ENCODE measurements at regions not wholly inside any gene's neighbourhood (a gene's known extent, or its start where the extent isn't known, plus 50 kb on each side); places are given as distances from the start of the nearest gene placed in this dataset.

DNA sequence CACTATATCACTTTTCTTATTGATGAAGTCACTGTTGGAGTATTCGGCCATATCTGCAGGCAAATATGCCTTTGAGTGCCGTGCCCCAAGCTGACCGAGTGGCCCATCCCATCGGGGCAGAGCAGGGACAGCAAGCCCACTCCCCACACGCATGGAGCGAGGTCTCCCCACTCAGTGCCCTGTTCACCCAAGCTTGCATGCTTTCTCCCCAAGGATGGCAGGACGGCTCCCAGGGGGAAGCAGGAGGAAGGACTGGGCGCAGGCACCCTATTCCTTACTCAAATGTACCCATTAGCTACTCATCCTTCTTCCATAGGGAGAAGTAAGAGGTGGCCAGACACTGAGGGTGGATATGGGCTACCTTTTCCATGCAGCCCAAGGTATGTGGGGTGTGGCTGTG lies 309.0 kb downstream of the IRX1 start:
- Histone ChIP-seq H3K4me3 (no peak overlapping the region), H3K36me3 (no peaks in the 10 kb centered on the region), H3K27ac (no peak overlapping the region), H3K4me1 (no peaks in the 10 kb centered on the region), H3K27me3 (no peaks in the 10 kb centered on the region), H3K9me3 (peaks cover 0 to 18% (median 0%) of the 10 kb centered on the region in 4 donors)
- DNase-seq, result no peak
- WGBS, 5 donors, result 71 to 82% (median 81%) methylated on average over 8 of the region's 8 CpGs
- no peak for TF ChIP-seq POLR2A (IDR thresholded peaks at IDR 0.05)
- TF ChIP-seq POLR2AphosphoS5 (IDR thresholded peaks at IDR 0.05), result no peak
- intact Hi-C loops (cut with DNase I; ENCODE audit: low total_unique reads), result no loop called here

- Histone ChIP-seq H3K9me3 (peaks cover 0 to 18% (median 0%) of the 10 kb centered on the region in 4 donors), H3K4me3 (no peak overlapping the region), H3K36me3 (no peaks in the 10 kb centered on the region), H3K4me1 (no peaks in the 10 kb centered on the region), H3K27ac (no peak overlapping the region), H3K27me3 (no peaks in the 10 kb centered on the region)
- intact Hi-C loops (cut with DNase I; ENCODE audit: low total_unique reads), result no loop called here
- TF ChIP-seq EP300 (IDR thresholded peaks at IDR 0.05) (no peak), POLR2AphosphoS5 (IDR thresholded peaks at IDR 0.05) (no peak), POLR2A (IDR thresholded peaks at IDR 0.05) (no peak)
- TF ChIP-seq, protein P1, sequence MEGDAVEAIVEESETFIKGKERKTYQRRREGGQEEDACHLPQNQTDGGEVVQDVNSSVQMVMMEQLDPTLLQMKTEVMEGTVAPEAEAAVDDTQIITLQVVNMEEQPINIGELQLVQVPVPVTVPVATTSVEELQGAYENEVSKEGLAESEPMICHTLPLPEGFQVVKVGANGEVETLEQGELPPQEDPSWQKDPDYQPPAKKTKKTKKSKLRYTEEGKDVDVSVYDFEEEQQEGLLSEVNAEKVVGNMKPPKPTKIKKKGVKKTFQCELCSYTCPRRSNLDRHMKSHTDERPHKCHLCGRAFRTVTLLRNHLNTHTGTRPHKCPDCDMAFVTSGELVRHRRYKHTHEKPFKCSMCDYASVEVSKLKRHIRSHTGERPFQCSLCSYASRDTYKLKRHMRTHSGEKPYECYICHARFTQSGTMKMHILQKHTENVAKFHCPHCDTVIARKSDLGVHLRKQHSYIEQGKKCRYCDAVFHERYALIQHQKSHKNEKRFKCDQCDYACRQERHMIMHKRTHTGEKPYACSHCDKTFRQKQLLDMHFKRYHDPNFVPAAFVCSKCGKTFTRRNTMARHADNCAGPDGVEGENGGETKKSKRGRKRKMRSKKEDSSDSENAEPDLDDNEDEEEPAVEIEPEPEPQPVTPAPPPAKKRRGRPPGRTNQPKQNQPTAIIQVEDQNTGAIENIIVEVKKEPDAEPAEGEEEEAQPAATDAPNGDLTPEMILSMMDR (IDR thresholded peaks at IDR 0.05), result no peak
- DNase-seq, result no peak
- 70 to 83% (median 74%) methylated on average over 7 of the region's 7 CpGs for WGBS, 5 donors
These were observed 309.4 kb downstream of the IRX1 start for GRCh38 chr5:3905031-3905430.

- no peak overlapping the region for H3K4me3 ChIP-seq
- intact Hi-C loops (cut with DNase I; ENCODE audit: low total_unique reads), result no loop called here
- DNase-seq, result no peak
- no peak for TF ChIP-seq POLR2A (IDR thresholded peaks at IDR 0.05)
- TF ChIP-seq POLR2AphosphoS5 (IDR thresholded peaks at IDR 0.05), result no peak
- TF ChIP-seq, protein P1 (IDR thresholded peaks at IDR 0.05), result no peak
- TF ChIP-seq EP300 (IDR thresholded peaks at IDR 0.05), result no peak
- no peaks in the 10 kb centered on the region for H3K27me3 ChIP-seq
- no peaks in the 10 kb centered on the region for H3K36me3 ChIP-seq
- H3K4me1 ChIP-seq, result no peaks in the 10 kb centered on the region
- no peak overlapping the region for H3K27ac ChIP-seq
- H3K9me3 ChIP-seq, result peaks cover 0 to 18% (median 0%) of the 10 kb centered on the region in 4 donors
- WGBS, 5 donors, result 62 to 79% (median 77%) methylated on average over 3 of the region's 3 CpGs
These were observed 309.9 kb downstream of the IRX1 start for GRCh38 chr5:3905521-3905920.

- TF ChIP-seq, protein P1 (IDR thresholded peaks at IDR 0.05), result no peak
- no peak for TF ChIP-seq POLR2A (IDR thresholded peaks at IDR 0.05)
- no peak for TF ChIP-seq POLR2AphosphoS5 (IDR thresholded peaks at IDR 0.05)
- TF ChIP-seq EP300 (IDR thresholded peaks at IDR 0.05), result no peak
- H3K27ac ChIP-seq, result no peak overlapping the region
- WGBS, 5 donors, result 57 to 91% (median 78%) methylated on average over 1 of the region's 1 CpG
These were observed 315.5 kb downstream of the IRX1 start for GRCh38 chr5:3911111-3911510.

GRCh38 chr5:3911773-3912172 lies 316.1 kb downstream of the IRX1 start:
- no peaks in the 10 kb centered on the region for H3K4me1 ChIP-seq
- H3K27me3 ChIP-seq, result no peaks in the 10 kb centered on the region
- no peak overlapping the region for H3K4me3 ChIP-seq
- 56 to 73% (median 63%) methylated on average over 4 of the region's 4 CpGs for WGBS, 5 donors
- no peaks in the 10 kb centered on the region for H3K36me3 ChIP-seq
- intact Hi-C loops (cut with DNase I; ENCODE audit: low total_unique reads), result no loop called here
- H3K9me3 ChIP-seq, result peaks cover 0 to 4% (median 0%) of the 10 kb centered on the region in 4 donors
- TF ChIP-seq, protein P1 (IDR thresholded peaks at IDR 0.05), result no peak
- no peak for TF ChIP-seq EP300 (IDR thresholded peaks at IDR 0.05)
- no peak for TF ChIP-seq POLR2AphosphoS5 (IDR thresholded peaks at IDR 0.05)
- TF ChIP-seq POLR2A (IDR thresholded peaks at IDR 0.05), result no peak
- no peak for DNase-seq
- H3K27ac ChIP-seq, result no peak overlapping the region

More at GRCh38 chr5:3911111-3911510, 315.5 kb downstream of the IRX1 start:
- intact Hi-C loops (cut with DNase I; ENCODE audit: low total_unique reads), result no loop called here
- no peaks in the 10 kb centered on the region for H3K4me1 ChIP-seq
- peaks cover 0 to 4% (median 0%) of the 10 kb centered on the region in 4 donors for H3K9me3 ChIP-seq
- H3K36me3 ChIP-seq, result no peaks in the 10 kb centered on the region
- no peak overlapping the region for H3K4me3 ChIP-seq
- DNase-seq, result no peak
- H3K27me3 ChIP-seq, result no peaks in the 10 kb centered on the region
